ENCODE measurements at regions not wholly inside any gene's neighbourhood (a gene's known extent, or its start where the extent isn't known, plus 50 kb on each side); places are given as distances from the start of the nearest gene placed in this dataset.

DNA sequence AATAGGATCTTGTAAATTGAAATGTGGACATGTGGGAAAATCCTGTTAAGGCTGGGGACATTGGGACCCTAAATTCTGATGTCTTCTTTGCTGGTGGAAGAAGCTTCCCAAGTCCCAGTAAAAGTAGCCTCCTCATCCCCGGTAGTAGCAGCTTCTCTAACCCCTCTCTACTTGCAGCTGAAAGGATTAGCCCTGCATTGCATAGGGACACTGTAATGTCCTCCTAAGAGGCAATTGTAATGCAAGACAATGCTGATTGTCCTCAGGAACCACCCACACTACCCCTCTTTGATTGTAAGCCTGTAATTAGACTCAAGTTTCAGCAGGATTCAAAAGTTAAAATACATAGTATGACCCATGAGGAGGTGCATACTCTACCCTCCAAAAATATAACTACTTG, 1938.4 kb upstream of the C9orf72 start:
- intact Hi-C loops (cut with micrococcal nuclease): no loop called here
- H4K5ac ChIP-seq (ENCODE audit: low read depth, low read length): no peak overlapping the region
- H3K4ac ChIP-seq (ENCODE audit: low read depth, low read length): no peak overlapping the region
- ChIA-PET CTCF (no interaction called here), POLR2A (ENCODE audit: unreplicated experiment) (no interaction called here)
- H3K14ac ChIP-seq (replicated peaks; ENCODE audit: low read depth, low read length): no peak overlapping the region
- H4K20me1 ChIP-seq (ENCODE audit: insufficient read depth, low read length): no peaks in the 10 kb centered on the region
- H3K9me1 ChIP-seq (ENCODE audit: insufficient read depth, low read length): no peaks in the 10 kb centered on the region
- peaks cover 9% of the 10 kb centered on the region for H3K9me3 ChIP-seq (ENCODE audit: control insufficient read depth, insufficient read depth, low read length)
- H3K4me1 ChIP-seq (ENCODE audit: control insufficient read depth, insufficient read depth, low read length): no peaks in the 10 kb centered on the region
- ATAC-seq (ENCODE audit: low read depth) (no peak), DNase-seq (no peak)
- H3K23ac ChIP-seq (ENCODE audit: low read depth, low read length): no peak overlapping the region
- no TSS peak for BruUV-seq (replicated peaks)
- no peak overlapping the region for H2BK120ac ChIP-seq (ENCODE audit: low read depth, low read length)
- H3K9ac ChIP-seq (ENCODE audit: low read depth, low read length): no peak overlapping the region
- H3K56ac ChIP-seq (ENCODE audit: extremely low read depth, insufficient read depth, low read length): no peak overlapping the region
- WGBS, 2 experiments (ENCODE audit: extremely low coverage in 2 of 2, insufficient read length in 1 of 2): no CpG with 5 or more reads among the region's 1 CpG
- H3K36me3 ChIP-seq (ENCODE audit: control insufficient read depth, insufficient read depth, low read length): no peaks in the 10 kb centered on the region
- H2AK9ac ChIP-seq (replicated peaks; ENCODE audit: low read depth, low read length, poor library complexity): no peak overlapping the region
- no peak overlapping the region for H4K8ac ChIP-seq (ENCODE audit: low read depth in 2 of 2, low read length in 2 of 2)
- dilution Hi-C loops (cut with HindIII; ENCODE audit: low sequenced_read_pairs, unreplicated experiment): no loop called here
- no peak overlapping the region for H3K18ac ChIP-seq (ENCODE audit: low read depth, low read length)
- no peak overlapping the region for H3K4me2 ChIP-seq (ENCODE audit: low read depth, low read length)
- H2AFZ ChIP-seq (replicated peaks; ENCODE audit: low read length, poor library complexity): no peak overlapping the region
- TF ChIP-seq, protein P1, sequence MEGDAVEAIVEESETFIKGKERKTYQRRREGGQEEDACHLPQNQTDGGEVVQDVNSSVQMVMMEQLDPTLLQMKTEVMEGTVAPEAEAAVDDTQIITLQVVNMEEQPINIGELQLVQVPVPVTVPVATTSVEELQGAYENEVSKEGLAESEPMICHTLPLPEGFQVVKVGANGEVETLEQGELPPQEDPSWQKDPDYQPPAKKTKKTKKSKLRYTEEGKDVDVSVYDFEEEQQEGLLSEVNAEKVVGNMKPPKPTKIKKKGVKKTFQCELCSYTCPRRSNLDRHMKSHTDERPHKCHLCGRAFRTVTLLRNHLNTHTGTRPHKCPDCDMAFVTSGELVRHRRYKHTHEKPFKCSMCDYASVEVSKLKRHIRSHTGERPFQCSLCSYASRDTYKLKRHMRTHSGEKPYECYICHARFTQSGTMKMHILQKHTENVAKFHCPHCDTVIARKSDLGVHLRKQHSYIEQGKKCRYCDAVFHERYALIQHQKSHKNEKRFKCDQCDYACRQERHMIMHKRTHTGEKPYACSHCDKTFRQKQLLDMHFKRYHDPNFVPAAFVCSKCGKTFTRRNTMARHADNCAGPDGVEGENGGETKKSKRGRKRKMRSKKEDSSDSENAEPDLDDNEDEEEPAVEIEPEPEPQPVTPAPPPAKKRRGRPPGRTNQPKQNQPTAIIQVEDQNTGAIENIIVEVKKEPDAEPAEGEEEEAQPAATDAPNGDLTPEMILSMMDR (conservative IDR thresholded peaks at IDR 0.05; ENCODE audit: low read depth, low read length): no peak
- TF ChIP-seq POLR2A (IDR thresholded peaks at IDR 0.05; ENCODE audit: low read depth, low read length) (no peak), NFE2L2 (IDR thresholded peaks at IDR 0.05; ENCODE audit: low read depth, low read length) (no peak), MAZ (IDR thresholded peaks at IDR 0.05; ENCODE audit: borderline replicate concordance, low read depth, low read length) (no peak)
- TF ChIP-seq, protein P2, sequence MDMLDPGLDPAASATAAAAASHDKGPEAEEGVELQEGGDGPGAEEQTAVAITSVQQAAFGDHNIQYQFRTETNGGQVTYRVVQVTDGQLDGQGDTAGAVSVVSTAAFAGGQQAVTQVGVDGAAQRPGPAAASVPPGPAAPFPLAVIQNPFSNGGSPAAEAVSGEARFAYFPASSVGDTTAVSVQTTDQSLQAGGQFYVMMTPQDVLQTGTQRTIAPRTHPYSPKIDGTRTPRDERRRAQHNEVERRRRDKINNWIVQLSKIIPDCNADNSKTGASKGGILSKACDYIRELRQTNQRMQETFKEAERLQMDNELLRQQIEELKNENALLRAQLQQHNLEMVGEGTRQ (IDR thresholded peaks at IDR 0.05; ENCODE audit: low read depth, low read length): no peak
- no peaks in the 10 kb centered on the region for H3K27me3 ChIP-seq (ENCODE audit: control insufficient read depth, insufficient read depth, low read length)
- H2BK15ac ChIP-seq (ENCODE audit: low read depth, low read length): no peak overlapping the region
- no peak overlapping the region for H3K27ac ChIP-seq (ENCODE audit: insufficient read depth, low read length)
- H4K91ac ChIP-seq (ENCODE audit: insufficient read depth, low read depth, low read length): no peak overlapping the region
- in situ Hi-C loops (cut with MboI; ENCODE audit: low sequenced_read_pairs): no loop called here
- no peak overlapping the region for H2BK20ac ChIP-seq (ENCODE audit: low read depth, low read length)
- no peak overlapping the region for H3K4me3 ChIP-seq (ENCODE audit: insufficient read depth, low read depth, low read length)
- H3K79me1 ChIP-seq (ENCODE audit: low read depth in 1 of 2, low read length in 2 of 2): no peaks in the 10 kb centered on the region
- no peak overlapping the region for H2AK5ac ChIP-seq (ENCODE audit: low read depth, low read length)
- no peak overlapping the region for H2BK5ac ChIP-seq (ENCODE audit: low read depth, low read length, poor library complexity, severe bottlenecking)
